Activated CD8-positive, alpha-beta memory T cell treated with anti-CD3 and anti-CD28 coated beads, Interleukin-2, amount 10 ng/mL, durations not matched to agents 7 days and 5 days (primary cell): ENCODE measurements at regions not wholly inside any gene's neighbourhood (a gene's known extent, or its start where the extent isn't known, plus 50 kb on each side); places are given as distances from the start of the nearest gene placed in this dataset.

Source experiments
- ATAC-seq: fragments of 150-1000 bp; cut with Tn5 transposase; one replicate; pipeline ENCODE4 v1.10.0; 2021; ENCODE audit warnings: moderate library complexity
- CTCF ChIA-PET: fragments of 350-600 bp; sonication (Branson Sonifier 250); formaldehyde crosslinking; loops from one replicate; lab custom pipeline; 2021; ENCODE audit warnings: antibody characterized with exemption; lab: Charles Lee
- DNase-seq: peaks from one replicate; pipeline ENCODE4 v3.0.0-alpha.2; 2020
- H3K27ac Mint-ChIP-seq: one replicate; pipeline ENCODE4 v1.8.0; 2021; ENCODE audit warnings: mild to moderate bottlenecking, mixed read lengths
- H3K27me3 Mint-ChIP-seq: one replicate; pipeline ENCODE4 v1.8.0; 2021; ENCODE audit warnings: mixed read lengths
- H3K36me3 Mint-ChIP-seq: one replicate; pipeline ENCODE4 v1.8.0; 2021; ENCODE audit warnings: mild to moderate bottlenecking, mixed read lengths
- H3K4me1 Mint-ChIP-seq: one replicate; pipeline ENCODE4 v1.8.0; 2021; ENCODE audit warnings: mixed read lengths
- H3K4me3 Mint-ChIP-seq: one replicate; pipeline ENCODE4 v1.8.0; 2021; ENCODE audit warnings: mild to moderate bottlenecking, moderate library complexity, mixed read lengths
- H3K9me3 Mint-ChIP-seq: one replicate; pipeline ENCODE4 v1.8.0; 2022; ENCODE audit warnings: low read depth, mixed read lengths

DNA sequence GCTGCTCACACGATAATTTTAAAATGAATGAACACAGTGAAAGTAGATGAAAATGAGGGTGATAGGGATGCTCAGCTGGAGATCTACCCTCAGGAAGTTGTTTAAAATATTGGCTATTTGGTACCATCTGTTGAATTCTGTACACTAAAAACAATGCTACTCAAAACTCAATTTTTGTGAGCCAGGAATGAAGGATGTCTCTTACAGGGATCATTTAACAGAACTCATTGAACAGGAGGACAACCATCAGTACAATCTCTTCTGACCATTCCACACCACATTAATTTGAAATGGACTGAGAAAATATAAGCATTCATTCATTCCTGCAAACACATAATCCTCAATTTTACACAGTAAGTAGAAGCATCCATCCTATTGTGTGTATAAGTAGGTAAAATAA lies 1355.1 kb upstream of the CRIM1 start:
- CTCF ChIA-PET, result no interaction called here
- Mint-ChIP-seq H3K4me3 (no peak overlapping the region), H3K27ac (no peak overlapping the region), H3K36me3 (no peaks in the 10 kb centered on the region), H3K27me3 (no peaks in the 10 kb centered on the region), H3K4me1 (no peaks in the 10 kb centered on the region), H3K9me3 (no peaks in the 10 kb centered on the region)
- no peak for ATAC-seq
- DNase-seq, result no peak

DNA sequence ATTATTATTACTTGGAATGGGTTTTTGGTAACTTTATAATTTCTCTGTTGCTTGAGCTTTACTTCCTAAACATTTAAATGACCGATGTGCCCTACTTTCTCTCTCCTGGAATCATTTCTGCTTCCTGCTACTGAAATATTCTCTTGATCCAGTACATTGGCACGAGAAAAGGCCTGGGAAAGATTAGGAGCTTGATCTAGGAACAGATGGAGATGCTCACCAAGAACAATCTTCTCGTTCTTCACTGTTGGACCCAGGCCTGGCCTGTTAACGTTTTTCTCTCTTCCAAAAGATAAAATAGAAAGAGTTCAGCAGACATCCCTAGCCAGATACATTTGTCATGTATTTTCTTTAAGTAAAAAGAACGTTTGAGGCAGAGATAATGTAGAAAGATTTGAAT lies 1356.8 kb upstream of the CRIM1 start:
- Mint-ChIP-seq H3K4me3 (no peak overlapping the region), H3K4me1 (no peaks in the 10 kb centered on the region), H3K27me3 (no peaks in the 10 kb centered on the region), H3K9me3 (peaks cover under 1% of the 10 kb centered on the region), H3K27ac (no peak overlapping the region), H3K36me3 (no peaks in the 10 kb centered on the region)
- ATAC-seq (no peak), DNase-seq (no peak)
- CTCF ChIA-PET, result no interaction called here

DNA sequence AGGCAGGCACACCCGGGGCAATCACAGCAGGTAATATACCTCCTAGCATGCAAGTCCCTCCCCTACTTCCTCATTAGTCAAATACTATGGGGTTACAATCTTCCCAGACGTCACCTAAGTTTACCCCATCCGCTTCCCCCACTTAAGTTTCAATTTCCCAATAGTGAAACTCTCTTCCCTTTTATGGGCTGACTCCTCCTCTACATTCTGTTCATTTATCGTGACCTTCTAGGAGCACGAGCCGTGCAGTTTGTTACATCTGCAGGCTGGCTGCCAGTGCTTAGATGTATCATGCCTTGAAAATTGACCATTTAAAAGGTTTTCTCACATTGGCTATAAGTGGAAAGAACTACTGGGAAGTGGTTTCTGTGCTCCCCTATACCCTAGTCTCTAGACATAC lies 1357.8 kb upstream of the CRIM1 start:
- H3K27ac Mint-ChIP-seq, result no peak overlapping the region
- CTCF ChIA-PET, result no interaction called here

DNA sequence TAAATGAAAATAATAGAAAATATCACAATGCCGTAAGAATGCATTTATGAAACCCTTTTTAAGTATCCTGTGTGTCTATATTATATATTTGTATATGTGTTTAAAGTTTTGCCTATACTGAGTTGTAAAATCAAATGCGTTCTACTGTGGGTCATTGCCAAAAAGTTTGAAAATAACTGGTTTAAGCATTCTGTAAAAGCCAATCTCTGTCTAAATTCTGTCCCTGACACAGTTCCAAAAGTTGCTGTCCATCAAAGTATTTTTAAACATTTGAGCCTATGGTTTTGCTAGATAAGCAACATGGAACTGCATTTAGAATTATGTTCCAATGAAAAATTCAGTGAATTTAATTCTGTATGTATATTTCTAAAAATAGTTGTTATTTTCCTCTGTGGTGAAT lies 1360.4 kb upstream of the CRIM1 start:
- Mint-ChIP-seq H3K36me3 (no peaks in the 10 kb centered on the region), H3K27me3 (no peaks in the 10 kb centered on the region), H3K27ac (no peak overlapping the region), H3K9me3 (peaks cover 11% of the 10 kb centered on the region), H3K4me3 (no peak overlapping the region), H3K4me1 (no peaks in the 10 kb centered on the region)
- DNase-seq (no peak), ATAC-seq (no peak)
- CTCF ChIA-PET, result no interaction called here

More for the DNA sequence above, 1357.8 kb upstream of the CRIM1 start:
- no peaks in the 10 kb centered on the region for H3K36me3 Mint-ChIP-seq
- no peaks in the 10 kb centered on the region for H3K27me3 Mint-ChIP-seq
- H3K4me3 Mint-ChIP-seq, result no peak overlapping the region
- no peak for ATAC-seq
- no peaks in the 10 kb centered on the region for H3K4me1 Mint-ChIP-seq
- H3K9me3 Mint-ChIP-seq, result peaks cover 2% of the 10 kb centered on the region
- DNase-seq, result no peak

DNA sequence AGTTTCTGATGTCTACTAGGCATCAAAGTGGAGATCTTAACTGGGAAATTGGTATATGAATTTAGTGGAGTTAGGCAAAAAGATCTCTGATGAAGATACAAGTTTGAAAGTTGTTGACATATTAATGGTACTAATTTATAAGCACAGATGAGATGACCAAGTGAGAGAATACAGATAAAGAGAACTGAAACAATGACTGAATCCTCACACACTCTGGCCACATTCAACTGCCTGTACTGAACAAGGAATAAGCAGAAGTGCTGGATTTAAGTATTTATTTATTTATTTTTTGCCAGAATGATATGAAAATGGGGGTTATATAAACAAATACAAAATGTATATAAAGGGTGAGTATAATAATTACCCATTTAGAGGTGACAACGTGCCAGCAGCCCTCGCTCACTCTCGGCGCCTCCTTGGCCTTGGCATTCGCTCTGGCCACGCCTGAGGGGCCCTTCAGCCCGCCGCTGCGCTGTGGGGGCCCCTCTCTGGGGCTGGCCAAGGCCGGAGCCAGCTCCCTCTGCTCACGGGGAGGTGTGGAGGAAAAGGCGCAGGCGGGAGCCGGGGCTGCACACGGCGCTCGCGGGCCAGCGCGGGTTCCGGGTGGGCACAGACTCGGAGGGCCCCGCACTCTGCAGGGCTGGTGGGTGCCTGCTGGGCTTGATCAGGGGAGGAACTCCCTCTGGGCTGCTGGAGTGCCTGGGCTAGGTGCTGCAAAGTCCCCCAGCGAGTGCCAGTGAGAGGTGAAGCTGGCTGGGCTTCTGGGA lies 1363.9 kb upstream of the CRIM1 start:
- no peaks in the 10 kb centered on the region for H3K4me1 Mint-ChIP-seq
- H3K36me3 Mint-ChIP-seq, result no peaks in the 10 kb centered on the region
- ATAC-seq (no peak), DNase-seq (no peak)
- H3K4me3 Mint-ChIP-seq, result no peak overlapping the region
- H3K9me3 Mint-ChIP-seq, result peaks cover 11% of the 10 kb centered on the region
- H3K27me3 Mint-ChIP-seq, result no peaks in the 10 kb centered on the region
- CTCF ChIA-PET, result no interaction called here
- no peak overlapping the region for H3K27ac Mint-ChIP-seq

DNA sequence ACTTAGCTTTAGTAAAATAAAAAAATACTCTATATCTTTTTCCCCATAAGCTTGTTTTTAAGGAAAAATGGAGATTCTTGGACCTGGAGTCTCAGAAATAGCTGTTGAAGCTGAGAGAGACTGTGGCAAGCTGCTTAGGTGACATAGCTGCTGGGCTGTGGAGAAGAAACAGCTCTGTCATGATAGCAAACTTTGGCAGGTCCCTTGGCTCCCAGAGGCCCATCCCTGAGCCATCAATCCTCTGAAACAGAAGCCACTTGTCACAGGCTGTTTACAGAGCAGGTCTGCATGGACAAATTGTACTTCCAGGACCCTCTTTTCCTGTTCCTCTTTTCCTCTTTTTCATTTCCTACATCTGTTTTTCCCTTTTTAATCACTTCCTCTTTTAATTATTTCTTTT lies 1370.1 kb upstream of the CRIM1 start:
- H3K4me1 Mint-ChIP-seq, result no peaks in the 10 kb centered on the region
- ATAC-seq, result no peak
- peaks cover 3% of the 10 kb centered on the region for H3K9me3 Mint-ChIP-seq
- H3K4me3 Mint-ChIP-seq, result no peak overlapping the region
- CTCF ChIA-PET, result no interaction called here
- no peak overlapping the region for H3K27ac Mint-ChIP-seq
- DNase-seq, result no peak
- H3K27me3 Mint-ChIP-seq, result no peaks in the 10 kb centered on the region
- H3K36me3 Mint-ChIP-seq, result no peaks in the 10 kb centered on the region

DNA sequence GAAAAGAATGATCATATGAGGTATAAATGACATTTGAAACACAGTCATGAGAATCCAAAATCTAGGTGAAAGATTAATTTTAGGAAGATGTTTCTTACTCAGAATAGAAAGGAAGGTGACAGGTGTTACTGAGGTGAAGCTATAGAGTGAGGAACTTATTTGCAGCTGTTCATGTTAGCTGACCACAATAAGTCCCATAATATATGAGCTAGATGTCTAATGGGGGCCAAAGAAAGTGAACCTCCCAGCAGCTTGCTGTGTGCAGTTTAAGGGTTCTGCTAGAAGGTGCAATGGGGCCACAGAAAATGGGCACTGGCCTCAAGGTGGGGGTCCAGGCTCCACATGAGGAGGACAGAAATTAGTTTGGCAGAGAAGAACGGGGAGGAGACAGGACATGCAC lies 1374.9 kb upstream of the CRIM1 start:
- CTCF ChIA-PET, result no interaction called here

DNA sequence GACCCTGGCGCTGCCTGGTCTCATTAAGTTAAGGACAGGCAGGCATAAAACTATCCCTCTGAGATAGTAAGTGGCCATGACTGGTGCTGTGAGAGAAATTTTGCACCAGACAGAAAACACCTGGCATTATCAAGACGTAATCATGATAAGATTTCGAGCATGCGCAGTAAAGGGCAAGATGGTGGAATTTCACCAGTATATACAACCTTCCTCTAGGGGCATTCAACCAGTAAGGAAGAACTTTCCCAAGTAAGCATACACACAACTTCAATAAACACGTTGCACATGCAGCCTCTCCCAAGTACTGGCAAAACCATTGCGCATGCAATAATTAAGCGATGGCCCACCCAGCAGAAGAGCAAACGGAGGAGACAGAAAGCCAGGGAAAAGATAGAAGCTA lies 1376.4 kb upstream of the CRIM1 start:
- no peaks in the 10 kb centered on the region for H3K4me1 Mint-ChIP-seq

More for the DNA sequence above, 1374.9 kb upstream of the CRIM1 start:
- ATAC-seq, result no peak
- H3K27me3 Mint-ChIP-seq, result no peaks in the 10 kb centered on the region
- H3K27ac Mint-ChIP-seq, result no peak overlapping the region
- H3K9me3 Mint-ChIP-seq, result peaks cover 3% of the 10 kb centered on the region
- no peaks in the 10 kb centered on the region for H3K36me3 Mint-ChIP-seq
- H3K4me1 Mint-ChIP-seq, result no peaks in the 10 kb centered on the region
- no peak overlapping the region for H3K4me3 Mint-ChIP-seq
- no peak for DNase-seq

DNA sequence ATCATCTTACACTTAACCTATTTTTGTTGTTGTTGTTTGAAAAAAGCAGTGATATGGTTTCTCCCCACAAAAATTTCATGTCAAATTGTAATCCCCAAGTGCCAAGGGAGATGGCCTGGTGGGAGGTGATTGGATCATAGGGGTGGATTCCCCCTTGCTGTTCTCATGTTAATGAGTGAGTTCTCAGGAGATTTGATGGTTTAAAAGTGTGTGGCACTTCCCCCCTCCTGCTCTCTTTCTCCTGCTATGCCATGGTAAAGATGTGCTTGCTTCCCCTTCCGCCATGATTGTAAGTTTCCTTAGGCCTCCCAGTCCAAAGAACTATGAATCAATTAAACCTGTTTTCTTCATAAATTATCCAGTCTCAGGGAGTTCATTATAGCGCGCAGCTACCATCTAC lies 1362.7 kb upstream of the FAM98A start:
- DNase-seq, result no peak
- no peak overlapping the region for H3K27ac Mint-ChIP-seq
- H3K36me3 Mint-ChIP-seq, result no peaks in the 10 kb centered on the region
- CTCF ChIA-PET, result no interaction called here
- H3K4me3 Mint-ChIP-seq, result no peak overlapping the region
- no peaks in the 10 kb centered on the region for H3K4me1 Mint-ChIP-seq
- no peak for ATAC-seq
- no peaks in the 10 kb centered on the region for H3K27me3 Mint-ChIP-seq
- no peaks in the 10 kb centered on the region for H3K9me3 Mint-ChIP-seq

More for the DNA sequence above, 1376.4 kb upstream of the CRIM1 start:
- no peak for ATAC-seq
- Mint-ChIP-seq H3K27ac (no peak overlapping the region), H3K27me3 (no peaks in the 10 kb centered on the region), H3K36me3 (no peaks in the 10 kb centered on the region), H3K4me3 (no peak overlapping the region), H3K9me3 (peaks cover 5% of the 10 kb centered on the region)
- no peak for DNase-seq
- CTCF ChIA-PET, result no interaction called here

DNA sequence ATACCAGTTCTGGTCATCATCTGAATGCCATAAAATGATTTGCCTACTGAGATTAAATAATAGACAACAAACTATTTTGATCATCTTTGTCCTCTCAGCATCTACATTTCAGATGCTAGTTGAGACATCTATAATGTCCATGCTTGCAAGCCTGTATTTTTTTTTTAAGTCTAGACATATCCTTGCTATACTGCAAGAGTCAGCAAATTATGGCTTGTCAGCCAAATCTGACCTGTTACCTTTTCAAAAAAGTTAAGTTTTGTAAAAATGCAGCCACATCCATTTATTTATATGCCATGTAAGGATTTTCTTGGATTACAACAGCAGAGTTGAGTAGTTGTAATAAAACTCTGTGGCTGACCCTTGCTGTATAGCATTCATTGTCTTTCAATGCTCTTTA lies 1355.7 kb upstream of the FAM98A start:
- peaks cover 4% of the 10 kb centered on the region for H3K9me3 Mint-ChIP-seq
- no peak overlapping the region for H3K4me3 Mint-ChIP-seq
- no peak overlapping the region for H3K27ac Mint-ChIP-seq
- CTCF ChIA-PET, result no interaction called here
- no peak for ATAC-seq
- H3K27me3 Mint-ChIP-seq, result no peaks in the 10 kb centered on the region
- H3K4me1 Mint-ChIP-seq, result no peaks in the 10 kb centered on the region
- H3K36me3 Mint-ChIP-seq, result no peaks in the 10 kb centered on the region
- no peak for DNase-seq

DNA sequence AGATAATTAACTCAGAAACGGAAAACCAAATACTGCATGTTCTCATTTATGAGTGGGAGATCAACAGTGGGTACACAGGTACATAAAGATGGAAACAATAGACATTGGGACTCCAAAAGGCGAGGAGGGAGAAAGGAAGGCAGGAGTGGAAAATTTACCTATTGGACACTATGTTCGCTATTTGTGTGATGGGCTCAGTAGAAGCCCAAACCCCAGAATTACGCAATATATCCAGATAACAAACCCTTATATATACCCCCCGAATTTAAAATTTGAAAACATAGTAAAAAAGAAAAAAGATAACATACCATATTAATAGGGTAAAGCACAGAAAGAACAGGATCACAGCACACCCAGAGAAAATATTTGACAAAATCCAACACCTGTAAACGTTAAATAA lies 1351.7 kb upstream of the FAM98A start:
- no peaks in the 10 kb centered on the region for H3K36me3 Mint-ChIP-seq
- DNase-seq (no peak), ATAC-seq (no peak)

DNA sequence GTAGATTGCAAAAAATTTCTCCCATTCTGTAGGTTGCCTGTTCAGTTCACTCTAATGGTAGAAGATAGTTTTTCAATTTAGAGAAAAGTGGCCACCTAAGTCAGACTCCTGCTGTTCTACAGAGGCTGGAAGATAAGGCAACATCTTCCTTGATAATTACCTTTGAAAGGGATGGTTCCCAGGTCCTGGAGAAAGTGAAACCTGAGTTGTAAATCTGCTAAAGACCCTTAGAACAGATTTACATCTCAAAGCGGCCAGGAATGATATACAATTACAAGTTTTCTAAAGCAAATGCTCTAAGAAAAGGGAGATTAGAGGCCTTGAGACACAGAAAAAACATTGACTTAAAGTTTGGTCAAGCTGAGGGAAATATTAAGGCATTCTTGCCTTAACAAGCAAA lies 1350.2 kb upstream of the FAM98A start:
- Mint-ChIP-seq H3K36me3 (no peaks in the 10 kb centered on the region), H3K27me3 (no peaks in the 10 kb centered on the region), H3K27ac (no peak overlapping the region), H3K4me1 (no peaks in the 10 kb centered on the region), H3K4me3 (no peak overlapping the region), H3K9me3 (peaks cover 9% of the 10 kb centered on the region)
- ATAC-seq, result no peak
- DNase-seq, result no peak
- CTCF ChIA-PET, result no interaction called here

More for the DNA sequence above, 1351.7 kb upstream of the FAM98A start:
- no peak overlapping the region for H3K4me3 Mint-ChIP-seq
- no peaks in the 10 kb centered on the region for H3K27me3 Mint-ChIP-seq
- H3K9me3 Mint-ChIP-seq, result peaks cover 7% of the 10 kb centered on the region
- no peaks in the 10 kb centered on the region for H3K4me1 Mint-ChIP-seq
- no peak overlapping the region for H3K27ac Mint-ChIP-seq
- CTCF ChIA-PET, result no interaction called here

DNA sequence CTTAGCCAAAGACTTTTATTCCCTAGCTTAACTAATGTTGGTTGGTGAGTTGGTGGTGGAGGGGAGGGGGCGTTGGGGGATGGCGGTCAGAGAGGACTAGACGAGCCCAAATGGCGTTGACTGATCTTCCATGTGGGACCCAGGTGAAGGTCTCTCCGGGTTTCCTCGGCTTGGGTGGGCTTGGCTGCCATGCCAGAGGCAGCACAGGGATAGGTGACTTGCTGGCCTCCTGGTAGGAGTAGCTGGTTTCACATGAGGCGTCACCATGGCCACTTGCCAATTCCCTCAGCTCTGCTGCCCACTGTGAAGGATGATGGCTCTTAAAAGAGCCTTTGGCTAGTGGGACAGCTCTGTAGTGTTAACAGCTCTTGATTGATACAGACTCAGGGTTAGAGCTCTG lies 1337.0 kb upstream of the FAM98A start:
- Mint-ChIP-seq H3K4me1 (no peaks in the 10 kb centered on the region), H3K27ac (no peak overlapping the region), H3K27me3 (no peaks in the 10 kb centered on the region), H3K9me3 (peaks cover 12% of the 10 kb centered on the region), H3K4me3 (no peak overlapping the region), H3K36me3 (no peaks in the 10 kb centered on the region)
- ATAC-seq (no peak), DNase-seq (no peak)
- CTCF ChIA-PET, result no interaction called here

DNA sequence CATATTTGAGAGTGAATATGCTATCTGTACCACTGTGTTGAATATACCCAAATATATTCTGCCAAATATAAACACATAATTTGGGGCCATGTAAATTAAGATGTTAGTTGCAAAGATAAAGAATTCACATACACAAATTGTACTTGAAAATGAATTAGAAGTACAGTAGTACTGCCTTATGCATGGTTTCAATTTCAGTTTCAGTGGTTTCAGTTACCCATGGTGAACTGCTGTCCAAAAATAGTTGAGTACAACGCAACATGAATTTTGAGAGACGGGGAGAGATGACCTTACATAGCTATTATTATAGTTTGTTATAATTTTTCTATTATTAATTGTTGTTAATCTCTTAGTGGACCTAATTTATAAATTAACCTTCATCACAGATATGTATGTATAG lies 1313.0 kb upstream of the FAM98A start:
- no peaks in the 10 kb centered on the region for H3K27me3 Mint-ChIP-seq
- H3K36me3 Mint-ChIP-seq, result no peaks in the 10 kb centered on the region
- H3K9me3 Mint-ChIP-seq, result peaks cover 11% of the 10 kb centered on the region
- ATAC-seq, result no peak
- CTCF ChIA-PET, result no interaction called here
- H3K27ac Mint-ChIP-seq, result no peak overlapping the region
- no peak for DNase-seq
- H3K4me1 Mint-ChIP-seq, result no peaks in the 10 kb centered on the region
- no peak overlapping the region for H3K4me3 Mint-ChIP-seq
